Activated naive CD4-positive, alpha-beta T cell treated with anti-CD3 and anti-CD28 coated beads, Interleukin-2, amount 50 U/mL, for 72 hours (primary cell): ENCODE measurements at regions not wholly inside any gene's neighbourhood (a gene's known extent, or its start where the extent isn't known, plus 50 kb on each side); places are given as distances from the start of the nearest gene placed in this dataset.

ENCODE experiments used
- ATAC-seq, 2 donors: fragments of 150-1000 bp; cut with Tn5 transposase; 2 replicates each; pipeline ENCODE4 v1.10.0; 2021; ENCODE audit warnings: mild to moderate bottlenecking in 2 of 2, moderate library complexity in 2 of 2
- DNase-seq, 2 donors: peaks; one replicate each; pipeline ENCODE4 v3.0.0; 2021 to 2022; ENCODE audit warnings: low spot score in 2 of 2
- H3K27ac Mint-ChIP-seq, 2 donors: one replicate each; pipeline ENCODE4 v1.8.0; 2022; ENCODE audit warnings: mild to moderate bottlenecking in 2 of 2, mixed read lengths in 2 of 2
- H3K36me3 Mint-ChIP-seq, 2 donors: one replicate each; pipeline ENCODE4 v1.8.0; 2022; ENCODE audit warnings: mixed read lengths in 2 of 2
- H3K9me3 Mint-ChIP-seq, 2 donors: one replicate each; pipeline ENCODE4 v1.8.0; 2022; ENCODE audit warnings: mixed read lengths in 2 of 2

GRCh38 chr4:123744664-123745290 is 348.2 kb downstream of the SPRY1 start:
- Mint-ChIP-seq H3K9me3 (no peaks in the 10 kb centered on the region), H3K27ac (no peak overlapping the region), H3K36me3 (no peaks in the 10 kb centered on the region)
- DNase-seq, result no peak
- no peak for ATAC-seq

- Mint-ChIP-seq H3K9me3 (no peaks in the 10 kb centered on the region), H3K27ac (no peak overlapping the region), H3K36me3 (no peaks in the 10 kb centered on the region)
- ATAC-seq (no peak), DNase-seq (no peak)
Observed at GRCh38 chr4:123747016-123747415, 350.4 kb downstream of the SPRY1 start.

- H3K27ac Mint-ChIP-seq, result no peak overlapping the region
Observed at GRCh38 chr4:123748806-123749205, 352.2 kb downstream of the SPRY1 start.

GRCh38 chr4:123749383-123749782 is 352.8 kb downstream of the SPRY1 start:
- Mint-ChIP-seq H3K36me3 (no peaks in the 10 kb centered on the region), H3K9me3 (peaks cover 0 to under 1% of the 10 kb centered on the region in 2 donors), H3K27ac (no peak overlapping the region)
- DNase-seq (no peak), ATAC-seq (no peak)

More at GRCh38 chr4:123748806-123749205, 352.2 kb downstream of the SPRY1 start:
- Mint-ChIP-seq H3K9me3 (no peaks in the 10 kb centered on the region), H3K36me3 (no peaks in the 10 kb centered on the region)
- ATAC-seq (no peak), DNase-seq (no peak)

GRCh38 chr4:123750044-123750443 is 353.4 kb downstream of the SPRY1 start:
- Mint-ChIP-seq H3K9me3 (peaks cover 0 to 3% of the 10 kb centered on the region in 2 donors), H3K27ac (no peak overlapping the region), H3K36me3 (no peaks in the 10 kb centered on the region)
- DNase-seq (no peak), ATAC-seq (no peak)

GRCh38 chr4:123755655-123756054 is 359.1 kb downstream of the SPRY1 start:
- Mint-ChIP-seq H3K9me3 (peaks cover 0 to 6% of the 10 kb centered on the region in 2 donors), H3K36me3 (no peaks in the 10 kb centered on the region), H3K27ac (no peak overlapping the region)
- no peak for DNase-seq
- ATAC-seq, result no peak

- Mint-ChIP-seq H3K9me3 (peaks cover 0 to 3% of the 10 kb centered on the region in 2 donors), H3K36me3 (no peaks in the 10 kb centered on the region), H3K27ac (no peak overlapping the region)
- DNase-seq, result no peak
- ATAC-seq, result no peak
Observed at GRCh38 chr4:123767806-123768205, 371.2 kb downstream of the SPRY1 start.

- H3K9me3 Mint-ChIP-seq, result peaks cover 0 to 7% of the 10 kb centered on the region in 2 donors
- no peak for DNase-seq
- no peak overlapping the region for H3K27ac Mint-ChIP-seq
- no peak for ATAC-seq
- H3K36me3 Mint-ChIP-seq, result no peaks in the 10 kb centered on the region
Observed at GRCh38 chr4:123770884-123771283, 374.3 kb downstream of the SPRY1 start.

- no peak for DNase-seq
- peaks cover 0 to 16% of the 10 kb centered on the region in 2 donors for H3K9me3 Mint-ChIP-seq
- H3K36me3 Mint-ChIP-seq, result no peaks in the 10 kb centered on the region
- H3K27ac Mint-ChIP-seq, result no peak overlapping the region
- peak in 1 of 2 donors; percentile 56 for ATAC-seq
Observed at GRCh38 chr4:123776267-123776666, 379.7 kb downstream of the SPRY1 start.

GRCh38 chr4:123777373-123777772 is 380.8 kb downstream of the SPRY1 start:
- no peaks in the 10 kb centered on the region for H3K36me3 Mint-ChIP-seq
- peaks cover 0 to 13% of the 10 kb centered on the region in 2 donors for H3K9me3 Mint-ChIP-seq
- no peak for DNase-seq
- ATAC-seq, result no peak
- H3K27ac Mint-ChIP-seq, result no peak overlapping the region

- H3K27ac Mint-ChIP-seq, result no peak overlapping the region
- no peaks in the 10 kb centered on the region for H3K36me3 Mint-ChIP-seq
- ATAC-seq (no peak), DNase-seq (no peak)
- H3K9me3 Mint-ChIP-seq, result peaks cover 0 to 4% of the 10 kb centered on the region in 2 donors
Observed at GRCh38 chr4:123783151-123783790, 386.7 kb downstream of the SPRY1 start.

- H3K36me3 Mint-ChIP-seq, result no peaks in the 10 kb centered on the region
- H3K27ac Mint-ChIP-seq, result no peak overlapping the region
- ATAC-seq (no peak), DNase-seq (no peak)
- H3K9me3 Mint-ChIP-seq, result peaks cover 0 to 4% of the 10 kb centered on the region in 2 donors
Observed at GRCh38 chr4:123783921-123784320, 387.3 kb downstream of the SPRY1 start.

- no peak overlapping the region for H3K27ac Mint-ChIP-seq
- H3K9me3 Mint-ChIP-seq, result peaks cover 0 to 1% of the 10 kb centered on the region in 2 donors
- no peak for ATAC-seq
- H3K36me3 Mint-ChIP-seq, result no peaks in the 10 kb centered on the region
- no peak for DNase-seq
Observed at GRCh38 chr4:123784626-123785025, 388.0 kb downstream of the SPRY1 start.

GRCh38 chr4:123785538-123785937 is 388.9 kb downstream of the SPRY1 start:
- ATAC-seq (no peak), DNase-seq (no peak)
- no peaks in the 10 kb centered on the region for H3K36me3 Mint-ChIP-seq

GRCh38 chr4:123786163-123786915 is 389.7 kb downstream of the SPRY1 start:
- Mint-ChIP-seq H3K36me3 (no peaks in the 10 kb centered on the region), H3K27ac (no peak overlapping the region), H3K9me3 (no peaks in the 10 kb centered on the region)
- no peak for DNase-seq
- no peak for ATAC-seq

More at GRCh38 chr4:123785538-123785937, 388.9 kb downstream of the SPRY1 start:
- Mint-ChIP-seq H3K9me3 (no peaks in the 10 kb centered on the region), H3K27ac (no peak overlapping the region)

- ATAC-seq, result no peak
- H3K27ac Mint-ChIP-seq, result no peak overlapping the region
- H3K9me3 Mint-ChIP-seq, result no peaks in the 10 kb centered on the region
Observed at GRCh38 chr4:123786920-123787319, 390.3 kb downstream of the SPRY1 start.

GRCh38 chr4:123787512-123788080 is 391.0 kb downstream of the SPRY1 start:
- ATAC-seq (no peak), DNase-seq (no peak)
- H3K36me3 Mint-ChIP-seq, result no peaks in the 10 kb centered on the region
- H3K27ac Mint-ChIP-seq, result no peak overlapping the region
- no peaks in the 10 kb centered on the region for H3K9me3 Mint-ChIP-seq

More at GRCh38 chr4:123786920-123787319, 390.3 kb downstream of the SPRY1 start:
- no peaks in the 10 kb centered on the region for H3K36me3 Mint-ChIP-seq
- no peak for DNase-seq
